ENCODE measurements at regions not wholly inside any gene's neighbourhood (a gene's known extent, or its start where the extent isn't known, plus 50 kb on each side); places are given as distances from the start of the nearest gene placed in this dataset.

DNA sequence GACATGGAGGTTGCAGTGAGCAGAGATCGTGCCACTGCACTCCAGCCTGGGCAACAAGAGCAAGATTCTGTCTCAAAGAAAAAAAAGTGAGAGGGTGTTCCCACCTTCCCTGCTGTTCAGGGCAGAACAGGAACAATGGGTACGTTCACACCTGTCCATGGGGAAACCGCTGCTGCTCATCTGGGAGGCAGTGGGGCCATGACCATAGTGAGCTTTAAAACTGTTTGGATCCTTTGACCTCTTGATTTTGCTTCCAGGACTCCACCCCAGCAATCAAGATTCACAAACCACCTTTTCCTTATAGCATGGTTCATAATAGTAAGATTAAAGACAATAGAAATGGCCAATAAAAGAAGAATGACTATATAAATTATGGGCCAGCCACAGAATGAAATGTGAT, 209.2 kb downstream of the ARL4C start:
- no peak for TF ChIP-seq CTCF (conservative IDR thresholded peaks at IDR 0.05 in 1 of 2, IDR thresholded peaks at IDR 0.05 in 1 of 2; ENCODE audit: extremely low read depth in 1 of 2, insufficient read depth in 1 of 2, low read depth in 1 of 2, low read length in 2 of 2)
- TF ChIP-seq EZH2 (IDR thresholded peaks at IDR 0.05; ENCODE audit: borderline replicate concordance, low read length), result no peak
